Fibroblast of mammary gland (primary cell): ENCODE measurements at regions not wholly inside any gene's neighbourhood (a gene's known extent, or its start where the extent isn't known, plus 50 kb on each side); places are given as distances from the start of the nearest gene placed in this dataset.
"Not testable (repeated sequence)": the region's sequence is repeated elsewhere in the genome, so short reads cannot be mapped to it uniquely, and the experiment has no call there.

Experiments used
- DNase-seq: peaks from one replicate; pipeline ENCODE4 v3.0.0-alpha.2; 2010; ENCODE audit warnings: low read depth
- H3K4me3 ChIP-seq: 2 replicates; pipeline ENCODE4 v1.5.1; 2011; ENCODE audit warnings: low read depth, mild to moderate bottlenecking, low read length, moderate library complexity; ENCODE audit not compliant: control insufficient read depth
- CTCF ChIP-seq: conservative IDR thresholded peaks from 2 replicates; pipeline ENCODE4 v1.5.1; 2011; ENCODE audit warnings: low read depth, low read length, inconsistent platforms; ENCODE audit not compliant: control insufficient read depth, insufficient read depth

GRCh38 chr11:3476084-3476936 lies 97.4 kb upstream of the ZNF195 start:
- not testable (repeated sequence) for DNase-seq, H3K4me3 ChIP-seq
- peak; percentile 19 for TF ChIP-seq CTCF

GRCh38 chr11:3468963-3469362 lies 90.0 kb upstream of the ZNF195 start:
- not testable (repeated sequence) for DNase-seq, H3K4me3 ChIP-seq

GRCh38 chr11:3467599-3467998 lies 88.7 kb upstream of the ZNF195 start:
- DNase-seq, H3K4me3 ChIP-seq: not testable (repeated sequence)

GRCh38 chr11:3455666-3456065 lies 76.7 kb upstream of the ZNF195 start:
- not testable (repeated sequence) for H3K4me3 ChIP-seq, DNase-seq

GRCh38 chr11:3454844-3455243 lies 75.9 kb upstream of the ZNF195 start:
- peak; percentile 70 for DNase-seq
- TF ChIP-seq CTCF = peak; percentile 46
- not testable (repeated sequence) for H3K4me3 ChIP-seq

GRCh38 chr11:3453596-3454256 lies 74.8 kb upstream of the ZNF195 start:
- not testable (repeated sequence) for DNase-seq, H3K4me3 ChIP-seq

- DNase-seq, H3K4me3 ChIP-seq: not testable (repeated sequence)
These were observed 71.9 kb upstream of the ZNF195 start for GRCh38 chr11:3450822-3451221.

GRCh38 chr11:3445535-3445934 lies 66.6 kb upstream of the ZNF195 start:
- H3K4me3 ChIP-seq, DNase-seq: not testable (repeated sequence)

GRCh38 chr11:3444420-3444744 lies 65.4 kb upstream of the ZNF195 start:
- H3K4me3 ChIP-seq, DNase-seq: not testable (repeated sequence)

GRCh38 chr11:3443700-3444419 lies 64.9 kb upstream of the ZNF195 start:
- not testable (repeated sequence) for H3K4me3 ChIP-seq, DNase-seq

GRCh38 chr11:3437441-3437840 lies 58.5 kb upstream of the ZNF195 start:
- not testable (repeated sequence) for H3K4me3 ChIP-seq, DNase-seq
